Fibroblast of lung (primary cell): ENCODE measurements at regions not wholly inside any gene's neighbourhood (a gene's known extent, or its start where the extent isn't known, plus 50 kb on each side); places are given as distances from the start of the nearest gene placed in this dataset.

Experiments used
- DNase-seq, 2 donors: peaks; one replicate each; pipeline versions ENCODE4 v3.0.0 to v3.0.0-alpha.2; 2010; ENCODE audit warnings: low read depth in 2 of 2
- H2AFZ ChIP-seq: 2 replicates; pipeline ENCODE4 v1.5.1; 2012; ENCODE audit warnings: low read length, control low read depth, inconsistent platforms
- H3K27ac ChIP-seq: 2 replicates; pipeline ENCODE4 v1.5.1; 2011; ENCODE audit warnings: low read length, control low read depth; ENCODE audit not compliant: insufficient read depth
- H3K27me3 ChIP-seq: 2 replicates; pipeline ENCODE4 v1.5.1; 2011; ENCODE audit warnings: mild to moderate bottlenecking, low read length; ENCODE audit not compliant: control insufficient read depth, insufficient read depth
- H3K36me3 ChIP-seq: 2 replicates; pipeline ENCODE4 v1.5.1; 2011; ENCODE audit warnings: low read length; ENCODE audit not compliant: control insufficient read depth, insufficient read depth
- H3K4me1 ChIP-seq: 2 replicates; pipeline ENCODE4 v1.5.1; 2011; ENCODE audit warnings: low read length; ENCODE audit not compliant: control insufficient read depth, insufficient read depth; ENCODE audit errors: extremely low read depth
- H3K4me2 ChIP-seq: 2 replicates; pipeline ENCODE4 v1.5.1; 2011; ENCODE audit warnings: low read length, control low read depth; ENCODE audit not compliant: insufficient read depth; ENCODE audit errors: extremely low read depth
- H3K4me3 ChIP-seq, 4 experiments: fragments of 200-600 bp in 1 of 4; sonication (generic) in 1 of 4; replicated peaks in 1 of 4; 2 replicates each; pipeline ENCODE4 v1.5.1; 2011 to 2016; ENCODE audit warnings: low read length in 4 of 4, low read depth in 3 of 4, mild to moderate bottlenecking in 3 of 4, control low read depth in 2 of 4, inconsistent platforms in 1 of 4, mixed read lengths in 1 of 4; ENCODE audit not compliant: insufficient read depth in 1 of 4; ENCODE audit errors: control extremely low read depth in 1 of 4
- H3K79me2 ChIP-seq: 2 replicates; pipeline ENCODE4 v1.5.1; 2012; ENCODE audit warnings: mild to moderate bottlenecking, low read length, inconsistent platforms; ENCODE audit not compliant: control insufficient read depth, insufficient read depth
- H3K9ac ChIP-seq: 2 replicates; pipeline ENCODE4 v1.5.1; 2011; ENCODE audit warnings: mild to moderate bottlenecking, low read length, control low read depth; ENCODE audit not compliant: insufficient read depth
- H3K9me3 ChIP-seq: 2 replicates; pipeline ENCODE4 v1.5.1; 2012; ENCODE audit warnings: low read depth, low read length; ENCODE audit not compliant: control insufficient read depth, insufficient read depth
- H4K20me1 ChIP-seq: 2 replicates; pipeline ENCODE4 v1.5.1; 2011; ENCODE audit warnings: low read length; ENCODE audit not compliant: control insufficient read depth, insufficient read depth; ENCODE audit errors: extremely low read depth
- EZH2 ChIP-seq: IDR thresholded peaks from 2 replicates; pipeline ENCODE4 v1.5.1; 2012; ENCODE audit warnings: low read length, control low read depth, mild to moderate bottlenecking; ENCODE audit errors: missing control alignments
- TF ChIP-seq, protein P1 (sequence below), 2 donors: IDR thresholded peaks in 1 of 2; conservative IDR thresholded peaks in 1 of 2; 1 replicate in 1 of 2; 2 replicates in 1 of 2; pipeline ENCODE4 v1.5.1; 2011 to 2012; ENCODE audit warnings: low read length in 2 of 2, control low read depth in 1 of 2, inconsistent platforms in 1 of 2, low read depth in 1 of 2, mild to moderate bottlenecking in 1 of 2

DNA sequence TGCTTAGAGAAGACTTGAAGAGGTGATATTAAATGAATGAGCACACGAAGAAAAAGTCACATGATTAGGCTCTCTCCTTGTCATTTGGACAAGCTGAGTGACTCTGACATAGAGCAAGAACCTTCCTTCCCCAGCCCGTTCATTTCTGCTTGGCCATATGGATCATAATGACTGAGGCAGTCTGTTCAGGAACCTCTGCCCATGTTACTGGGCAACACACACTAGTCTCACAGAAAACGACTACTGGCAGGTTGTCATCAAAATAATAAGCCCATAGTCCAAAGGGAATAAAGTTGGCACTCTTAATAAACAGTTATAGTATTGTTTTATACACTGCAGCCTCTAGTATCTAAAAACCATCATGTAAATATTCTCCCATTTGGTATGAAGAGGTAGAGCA, 635.0 kb downstream of the REEP3 start:
- no peaks in the 10 kb centered on the region for H4K20me1 ChIP-seq
- no peak overlapping the region for H2AFZ ChIP-seq
- TF ChIP-seq, protein P1, sequence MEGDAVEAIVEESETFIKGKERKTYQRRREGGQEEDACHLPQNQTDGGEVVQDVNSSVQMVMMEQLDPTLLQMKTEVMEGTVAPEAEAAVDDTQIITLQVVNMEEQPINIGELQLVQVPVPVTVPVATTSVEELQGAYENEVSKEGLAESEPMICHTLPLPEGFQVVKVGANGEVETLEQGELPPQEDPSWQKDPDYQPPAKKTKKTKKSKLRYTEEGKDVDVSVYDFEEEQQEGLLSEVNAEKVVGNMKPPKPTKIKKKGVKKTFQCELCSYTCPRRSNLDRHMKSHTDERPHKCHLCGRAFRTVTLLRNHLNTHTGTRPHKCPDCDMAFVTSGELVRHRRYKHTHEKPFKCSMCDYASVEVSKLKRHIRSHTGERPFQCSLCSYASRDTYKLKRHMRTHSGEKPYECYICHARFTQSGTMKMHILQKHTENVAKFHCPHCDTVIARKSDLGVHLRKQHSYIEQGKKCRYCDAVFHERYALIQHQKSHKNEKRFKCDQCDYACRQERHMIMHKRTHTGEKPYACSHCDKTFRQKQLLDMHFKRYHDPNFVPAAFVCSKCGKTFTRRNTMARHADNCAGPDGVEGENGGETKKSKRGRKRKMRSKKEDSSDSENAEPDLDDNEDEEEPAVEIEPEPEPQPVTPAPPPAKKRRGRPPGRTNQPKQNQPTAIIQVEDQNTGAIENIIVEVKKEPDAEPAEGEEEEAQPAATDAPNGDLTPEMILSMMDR (conservative IDR thresholded peaks at IDR 0.05 in 1 of 2, IDR thresholded peaks at IDR 0.05 in 1 of 2; ENCODE audit: low read depth in 1 of 2, low read length in 2 of 2): no peak
- TF ChIP-seq EZH2: no peak
- no peaks in the 10 kb centered on the region for H3K9me3 ChIP-seq
- no peaks in the 10 kb centered on the region for H3K27me3 ChIP-seq
- H3K4me3 ChIP-seq: no peak overlapping the region
- no peak overlapping the region for H3K9ac ChIP-seq
- no peaks in the 10 kb centered on the region for H3K4me1 ChIP-seq
- no peak overlapping the region for H3K27ac ChIP-seq
- no peak for DNase-seq
- H3K4me2 ChIP-seq: no peak overlapping the region
- no peaks in the 10 kb centered on the region for H3K36me3 ChIP-seq
- H3K79me2 ChIP-seq: no peaks in the 10 kb centered on the region

DNA sequence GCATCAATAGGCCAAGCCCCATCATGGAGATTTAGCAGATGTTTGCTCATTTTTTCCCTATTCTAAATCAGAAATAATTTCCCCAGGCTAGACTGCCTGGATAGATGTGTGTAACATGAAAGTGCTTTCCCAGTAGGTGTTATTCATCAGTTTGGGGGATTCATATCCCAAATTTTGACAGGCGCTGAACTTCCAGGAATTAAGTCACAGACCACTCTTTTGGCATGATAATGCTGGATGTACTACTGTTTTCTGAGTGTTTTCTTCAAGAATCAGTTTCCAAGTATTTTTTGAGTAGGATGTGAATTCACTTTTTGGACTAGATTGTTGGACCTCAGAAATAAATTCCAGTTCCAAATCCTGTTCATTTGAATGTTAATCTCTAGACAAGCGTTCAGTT, 637.4 kb downstream of the REEP3 start:
- Histone ChIP-seq H3K4me1 (no peaks in the 10 kb centered on the region), H3K9ac (no peak overlapping the region), H3K79me2 (no peaks in the 10 kb centered on the region), H3K9me3 (no peaks in the 10 kb centered on the region), H3K4me2 (no peak overlapping the region), H3K27me3 (no peaks in the 10 kb centered on the region), H3K36me3 (no peaks in the 10 kb centered on the region), H4K20me1 (no peaks in the 10 kb centered on the region), H2AFZ (no peak overlapping the region), H3K27ac (no peak overlapping the region), H3K4me3 (no peak overlapping the region)
- no peak for DNase-seq
- no peak for TF ChIP-seq EZH2
- TF ChIP-seq, protein P1 (conservative IDR thresholded peaks at IDR 0.05 in 1 of 2, IDR thresholded peaks at IDR 0.05 in 1 of 2; ENCODE audit: low read depth in 1 of 2, low read length in 2 of 2): no peak

DNA sequence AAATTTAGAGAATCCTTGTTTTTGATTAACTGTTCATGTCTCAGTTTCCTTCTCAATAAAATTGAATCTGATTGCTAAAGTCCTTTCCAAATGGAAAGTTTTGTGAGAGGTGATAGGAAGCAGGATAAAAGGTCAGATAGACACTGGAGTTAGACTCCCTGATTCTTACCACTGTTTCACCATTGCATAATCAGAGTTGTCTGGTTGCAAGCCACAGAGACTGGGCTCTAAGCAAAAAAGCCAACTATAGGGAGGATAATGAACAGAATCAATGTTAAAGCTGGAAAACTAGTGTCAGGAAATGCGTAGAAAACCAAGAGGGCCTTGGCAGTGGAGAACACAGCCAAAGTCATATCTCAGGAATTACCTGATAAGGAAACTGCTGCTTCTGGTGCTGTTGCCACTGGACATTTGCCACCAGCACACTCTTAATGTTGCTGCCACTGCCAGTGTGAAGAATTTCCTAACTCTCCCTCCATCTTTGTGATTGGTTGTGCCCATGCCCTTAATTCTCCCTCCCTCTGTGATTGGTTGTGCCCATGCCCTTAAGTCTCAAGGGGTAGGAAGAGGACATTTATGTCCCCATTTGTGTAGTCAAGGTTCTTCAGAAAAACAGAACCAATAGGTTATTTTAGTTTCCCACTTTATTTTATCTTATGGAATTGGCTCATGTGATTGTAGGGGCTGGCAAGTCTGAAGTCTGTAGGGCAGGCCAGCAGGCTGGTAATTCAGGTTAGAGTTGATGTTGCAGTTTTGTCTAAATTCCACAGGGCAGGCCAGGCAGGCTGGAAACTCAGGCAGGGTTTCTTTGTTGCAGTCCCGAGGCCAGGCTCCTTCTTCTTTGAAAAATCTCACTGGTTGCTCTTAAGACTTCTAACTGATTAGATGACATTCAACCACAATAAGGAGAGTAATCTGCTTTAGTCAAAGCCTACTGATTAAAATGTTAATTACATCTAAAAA, 639.0 kb downstream of the REEP3 start:
- no peak overlapping the region for H3K4me3 ChIP-seq
- no peak overlapping the region for H3K4me2 ChIP-seq
- H3K4me1 ChIP-seq: no peaks in the 10 kb centered on the region
- no peak overlapping the region for H3K27ac ChIP-seq
- H3K27me3 ChIP-seq: no peaks in the 10 kb centered on the region
- no peak for DNase-seq
- H3K9ac ChIP-seq: no peak overlapping the region
- H3K79me2 ChIP-seq: no peaks in the 10 kb centered on the region
- H2AFZ ChIP-seq: no peak overlapping the region
- no peaks in the 10 kb centered on the region for H3K9me3 ChIP-seq
- TF ChIP-seq, protein P1 (conservative IDR thresholded peaks at IDR 0.05 in 1 of 2, IDR thresholded peaks at IDR 0.05 in 1 of 2; ENCODE audit: low read depth in 1 of 2, low read length in 2 of 2): no peak
- TF ChIP-seq EZH2: no peak
- H4K20me1 ChIP-seq: no peaks in the 10 kb centered on the region
- no peaks in the 10 kb centered on the region for H3K36me3 ChIP-seq
